ENCODE measurements at regions not wholly inside any gene's neighbourhood (a gene's known extent, or its start where the extent isn't known, plus 50 kb on each side); places are given as distances from the start of the nearest gene placed in this dataset.

DNA sequence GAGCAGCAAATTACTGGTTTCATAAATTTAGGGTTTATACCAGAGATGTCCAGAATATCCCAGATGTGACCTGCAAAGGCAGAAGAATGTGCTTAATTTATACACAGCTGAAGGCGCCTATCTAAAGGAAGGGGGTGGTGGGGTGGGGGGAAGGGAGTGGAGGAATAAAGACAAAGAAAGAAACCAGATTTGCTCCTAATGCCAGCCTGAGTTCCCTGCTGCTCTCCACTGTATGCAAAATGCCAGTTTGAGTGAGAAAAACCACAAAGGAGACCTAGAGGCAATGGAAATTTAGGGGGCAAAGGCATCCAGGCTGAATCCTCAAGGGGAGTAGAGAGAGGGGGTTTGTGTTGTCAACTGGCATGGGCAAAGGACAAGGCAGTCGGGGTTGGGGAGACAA is 161.5 kb upstream of the TOX3 start:
- no peak for DNase-seq (ENCODE audit: low read depth)
- no peak overlapping the region for H3K4me3 ChIP-seq (ENCODE audit: low read depth, low read length)
- TF ChIP-seq, protein P1, sequence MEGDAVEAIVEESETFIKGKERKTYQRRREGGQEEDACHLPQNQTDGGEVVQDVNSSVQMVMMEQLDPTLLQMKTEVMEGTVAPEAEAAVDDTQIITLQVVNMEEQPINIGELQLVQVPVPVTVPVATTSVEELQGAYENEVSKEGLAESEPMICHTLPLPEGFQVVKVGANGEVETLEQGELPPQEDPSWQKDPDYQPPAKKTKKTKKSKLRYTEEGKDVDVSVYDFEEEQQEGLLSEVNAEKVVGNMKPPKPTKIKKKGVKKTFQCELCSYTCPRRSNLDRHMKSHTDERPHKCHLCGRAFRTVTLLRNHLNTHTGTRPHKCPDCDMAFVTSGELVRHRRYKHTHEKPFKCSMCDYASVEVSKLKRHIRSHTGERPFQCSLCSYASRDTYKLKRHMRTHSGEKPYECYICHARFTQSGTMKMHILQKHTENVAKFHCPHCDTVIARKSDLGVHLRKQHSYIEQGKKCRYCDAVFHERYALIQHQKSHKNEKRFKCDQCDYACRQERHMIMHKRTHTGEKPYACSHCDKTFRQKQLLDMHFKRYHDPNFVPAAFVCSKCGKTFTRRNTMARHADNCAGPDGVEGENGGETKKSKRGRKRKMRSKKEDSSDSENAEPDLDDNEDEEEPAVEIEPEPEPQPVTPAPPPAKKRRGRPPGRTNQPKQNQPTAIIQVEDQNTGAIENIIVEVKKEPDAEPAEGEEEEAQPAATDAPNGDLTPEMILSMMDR (conservative IDR thresholded peaks at IDR 0.05; ENCODE audit: low read depth, low read length): no peak

DNA sequence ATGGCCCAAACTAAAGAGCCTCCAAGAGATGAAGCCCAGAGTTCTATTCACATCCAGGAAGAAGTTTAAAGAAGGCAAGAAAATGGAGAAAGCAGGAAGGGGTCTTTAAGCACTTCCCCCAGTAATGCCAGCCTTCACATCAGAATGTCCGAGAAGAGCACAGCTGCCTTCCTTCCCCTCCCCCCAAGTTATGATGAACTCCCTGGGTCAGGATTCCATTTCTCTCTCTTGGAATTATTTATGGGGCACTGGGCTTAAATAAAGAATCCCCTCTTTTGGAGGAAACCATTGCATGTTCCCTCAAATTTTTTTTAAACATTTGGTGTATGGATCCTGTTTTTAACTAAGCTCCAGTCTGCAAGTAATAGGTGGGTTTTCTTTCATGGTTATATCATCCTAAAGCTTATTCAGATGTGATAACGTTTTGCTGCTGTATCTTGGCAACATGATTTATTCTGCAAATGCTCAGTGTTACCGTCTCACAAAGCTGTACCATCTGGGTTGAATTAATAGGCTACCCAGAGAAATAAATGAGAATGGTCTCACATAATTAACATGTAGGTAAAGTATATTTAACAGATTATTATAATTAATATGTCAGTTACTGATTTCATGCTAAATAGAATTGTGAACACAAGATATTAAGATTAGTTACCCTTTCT is 160.9 kb upstream of the TOX3 start:
- no peak overlapping the region for H3K4me3 ChIP-seq (ENCODE audit: low read depth, low read length)
- DNase-seq (ENCODE audit: low read depth): no peak
- TF ChIP-seq, protein P1 (conservative IDR thresholded peaks at IDR 0.05; ENCODE audit: low read depth, low read length): no peak

DNA sequence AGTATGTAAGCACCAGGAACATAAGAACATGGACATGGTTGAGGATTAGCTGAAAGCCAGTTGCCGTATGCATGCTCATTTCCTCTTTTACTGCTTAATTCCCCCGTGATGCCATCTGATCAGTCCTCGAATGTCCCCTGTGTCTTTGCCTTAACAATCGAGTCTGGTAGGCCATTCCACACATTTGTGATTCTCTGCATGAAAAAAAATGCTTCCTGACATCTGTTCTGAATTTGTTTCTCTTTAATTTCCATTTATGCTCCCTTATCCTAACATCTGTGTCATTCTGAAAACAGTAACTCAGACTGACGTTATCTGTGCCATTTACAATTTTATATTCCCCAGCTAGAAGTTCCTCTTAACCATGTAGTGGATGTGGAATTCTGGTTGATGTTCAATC is 158.2 kb upstream of the TOX3 start:
- DNase-seq (ENCODE audit: low read depth): no peak
- H3K4me3 ChIP-seq (ENCODE audit: low read depth, low read length): no peak overlapping the region
- TF ChIP-seq, protein P1 (conservative IDR thresholded peaks at IDR 0.05; ENCODE audit: low read depth, low read length): no peak

DNA sequence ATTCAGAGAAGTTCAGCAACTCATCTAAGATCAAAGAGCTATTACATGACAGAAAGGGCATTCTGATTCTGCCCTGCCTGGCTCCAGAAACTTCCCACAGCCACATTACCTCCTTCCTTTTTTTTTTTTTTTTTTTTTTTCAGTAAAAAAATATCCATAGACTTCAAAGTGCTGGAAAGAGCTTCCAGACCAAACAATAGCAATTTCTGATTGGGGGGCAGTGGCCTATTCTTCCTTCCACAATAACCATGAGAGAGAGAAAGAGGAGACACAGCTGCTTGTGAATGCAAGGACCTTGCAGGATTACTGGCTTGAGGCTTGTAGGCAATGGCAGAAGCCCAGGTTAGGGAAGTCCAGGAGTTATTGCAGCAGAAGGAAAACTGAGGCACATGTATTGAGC is 151.0 kb upstream of the TOX3 start:
- no peak for DNase-seq (ENCODE audit: low read depth)
- TF ChIP-seq, protein P1 (conservative IDR thresholded peaks at IDR 0.05; ENCODE audit: low read depth, low read length): no peak
- no peak overlapping the region for H3K4me3 ChIP-seq (ENCODE audit: low read depth, low read length)

DNA sequence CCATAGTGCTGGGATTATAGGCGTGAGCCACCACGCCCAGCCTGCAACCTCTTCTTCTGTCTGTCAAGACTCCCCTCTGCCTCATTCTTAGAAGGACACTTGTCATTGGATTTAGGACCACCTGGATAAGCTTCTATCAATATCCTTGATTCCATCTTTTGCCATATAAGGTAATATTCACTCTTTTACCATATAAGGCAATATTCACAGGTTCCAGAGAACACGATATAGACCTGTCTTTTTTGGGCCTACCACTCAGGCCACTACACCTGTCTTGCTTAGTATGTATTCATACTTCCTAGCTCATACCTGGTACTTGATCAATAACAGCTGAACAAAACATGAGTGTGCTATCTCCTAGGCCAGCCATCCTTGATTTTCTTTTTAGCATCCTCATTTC is 149.2 kb upstream of the TOX3 start:
- DNase-seq (ENCODE audit: low read depth): no peak
- no peak overlapping the region for H3K4me3 ChIP-seq (ENCODE audit: low read depth, low read length)
- TF ChIP-seq, protein P1 (conservative IDR thresholded peaks at IDR 0.05; ENCODE audit: low read depth, low read length): no peak

DNA sequence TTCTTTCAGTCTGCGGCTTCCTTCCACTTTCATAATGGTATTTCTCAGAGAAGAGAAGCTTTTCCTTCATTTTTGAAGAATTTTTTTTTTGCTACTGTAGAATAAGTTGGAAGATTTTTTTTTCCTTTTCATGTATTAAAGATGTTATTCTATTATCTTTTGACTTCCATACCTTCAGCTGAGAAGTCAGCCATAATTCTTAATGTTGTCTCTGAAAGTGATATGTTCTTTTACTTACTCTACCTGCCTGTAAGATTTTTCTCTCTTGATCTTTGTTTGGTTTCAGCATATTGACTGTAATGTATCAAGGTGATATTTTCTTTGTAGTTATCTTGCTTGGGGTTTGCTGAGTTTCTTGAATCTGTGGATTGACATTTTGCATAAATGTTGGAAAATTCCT is 143.5 kb upstream of the TOX3 start:
- DNase-seq (ENCODE audit: low read depth): no peak
- TF ChIP-seq, protein P1 (conservative IDR thresholded peaks at IDR 0.05; ENCODE audit: low read depth, low read length): no peak
- no peak overlapping the region for H3K4me3 ChIP-seq (ENCODE audit: low read depth, low read length)

DNA sequence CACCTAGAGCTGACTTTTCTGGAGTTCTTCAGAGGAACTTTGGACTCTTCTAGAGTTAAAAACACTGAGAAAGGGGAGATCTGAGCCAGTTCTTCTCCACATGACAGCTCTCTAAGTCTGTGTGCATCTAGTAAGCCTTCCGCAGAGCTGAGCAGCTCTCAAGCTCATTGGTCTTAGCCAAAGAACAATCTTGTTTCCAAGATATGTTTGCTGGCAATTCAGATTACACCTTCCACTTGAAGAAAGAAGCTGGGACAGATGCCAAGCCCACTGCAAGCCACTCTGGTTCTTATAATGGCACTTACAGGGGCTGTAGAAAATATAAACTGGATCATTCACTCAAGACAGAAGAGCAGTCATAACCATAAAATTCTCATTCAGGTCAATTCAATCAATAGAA is 134.1 kb upstream of the TOX3 start:
- DNase-seq (ENCODE audit: low read depth): no peak
- no peak overlapping the region for H3K4me3 ChIP-seq (ENCODE audit: low read depth, low read length)
- TF ChIP-seq, protein P1 (conservative IDR thresholded peaks at IDR 0.05; ENCODE audit: low read depth, low read length): no peak
